ENCODE measurements at regions not wholly inside any gene's neighbourhood (a gene's known extent, or its start where the extent isn't known, plus 50 kb on each side); places are given as distances from the start of the nearest gene placed in this dataset.

GRCh38 chr15:67957435-67958132 is 96.5 kb upstream of the PIAS1 start:
- TF ChIP-seq CTCF (IDR thresholded peaks at IDR 0.05; ENCODE audit: insufficient read depth, low read length, poor library complexity, severe bottlenecking): no peak
- no peak for TF ChIP-seq EZH2phosphoT487 (conservative IDR thresholded peaks at IDR 0.05; ENCODE audit: low read length)

Measured in SU-DHL-6 (cell line).